KG1 (cell line): ENCODE measurements at regions not wholly inside any gene's neighbourhood (a gene's known extent, or its start where the extent isn't known, plus 50 kb on each side); places are given as distances from the start of the nearest gene placed in this dataset.
A peak's percentile ranks its signal among the peaks of the same experiment; 100 is the strongest.

Experiments
- DNase-seq: peaks from one replicate; lab custom pipeline; 2025; lab: John Stamatoyannopoulos, UW

GRCh38 chr14:100467046-100467750, 120.0 kb downstream of the BEGAIN start:
- DNase-seq: no peak

- no peak for DNase-seq
Observed at GRCh38 chr14:100467939-100468338, 119.3 kb downstream of the BEGAIN start.

GRCh38 chr14:100468557-100468956, 118.7 kb downstream of the BEGAIN start:
- no peak for DNase-seq

GRCh38 chr14:100469632-100470522, 117.3 kb downstream of the BEGAIN start:
- DNase-seq: no peak

GRCh38 chr14:100470523-100470897, 116.7 kb downstream of the BEGAIN start:
- no peak for DNase-seq

- no peak for DNase-seq
Observed at GRCh38 chr14:100471441-100472093, 115.7 kb downstream of the BEGAIN start.

- DNase-seq: no peak
Observed at GRCh38 chr14:100472094-100472455, 115.1 kb downstream of the BEGAIN start.

GRCh38 chr14:100472491-100472890, 114.7 kb downstream of the BEGAIN start:
- DNase-seq: no peak

GRCh38 chr14:100473249-100473648, 114.0 kb downstream of the BEGAIN start:
- DNase-seq: no peak

GRCh38 chr14:100474196-100474595, 113.0 kb downstream of the BEGAIN start:
- no peak for DNase-seq

GRCh38 chr14:100475268-100475667, 111.9 kb downstream of the BEGAIN start:
- DNase-seq: no peak

- no peak for DNase-seq
Observed at GRCh38 chr14:100476012-100476822, 111.0 kb downstream of the BEGAIN start.

GRCh38 chr14:100484531-100485267, 102.5 kb downstream of the BEGAIN start:
- no peak for DNase-seq

GRCh38 chr14:100486025-100486828, 101.0 kb downstream of the BEGAIN start:
- peak; percentile 13 for DNase-seq
